H1 (cell line): ENCODE measurements at regions not wholly inside any gene's neighbourhood (a gene's known extent, or its start where the extent isn't known, plus 50 kb on each side); places are given as distances from the start of the nearest gene placed in this dataset.

Experiments
- BACH1 ChIP-seq: IDR thresholded peaks from 2 replicates; pipeline ENCODE4 v1.6.1; 2012; ENCODE audit warnings: low read length, improper control_type of control experiment
- CBX8 ChIP-seq: fragments of 300-800, 300-1000 bp; sonication (generic); IDR thresholded peaks from 2 replicates; pipeline ENCODE4 v1.7.1; 2016; ENCODE audit warnings: low read depth, low read length, borderline replicate concordance
- JUN ChIP-seq: IDR thresholded peaks from 2 replicates; pipeline ENCODE4 v1.6.1; 2011; ENCODE audit warnings: low read depth, mild to moderate bottlenecking, improper control_type of control experiment, low read length
- POLR2A ChIP-seq, 2 experiments: IDR thresholded peaks; 1 replicate in 1 of 2; 2 replicates in 1 of 2; pipeline ENCODE4 v1.6.1; 2011; ENCODE audit warnings: low read depth in 2 of 2, low read length in 2 of 2, mild to moderate bottlenecking in 2 of 2; ENCODE audit errors: control extremely low read depth in 1 of 2

DNA sequence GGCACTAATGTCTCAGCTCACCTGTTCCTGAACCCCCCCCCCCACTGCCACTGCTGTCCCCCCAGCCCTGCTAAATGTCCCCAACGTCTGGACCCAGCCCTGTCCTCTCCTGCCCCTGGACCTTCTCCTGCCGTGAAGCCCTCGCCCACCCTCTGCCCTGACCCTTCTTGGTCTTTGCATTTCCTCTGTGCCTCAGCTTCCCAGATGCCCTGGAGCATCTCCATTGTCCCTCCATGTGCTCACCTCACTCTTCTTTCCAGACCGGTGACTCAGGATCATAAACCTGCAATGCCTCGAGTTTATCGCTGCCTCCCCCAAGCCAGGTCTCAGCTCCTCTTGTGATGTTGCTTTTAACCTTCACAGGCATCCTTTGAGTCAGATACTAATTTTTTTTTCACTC, 416.4 kb downstream of the BRD1 start (continued):
- TF ChIP-seq CBX8, result no peak
- TF ChIP-seq POLR2A (IDR thresholded peaks at IDR 0.05; ENCODE audit: control extremely low read depth in 1 of 2, low read depth in 2 of 2, low read length in 2 of 2), result no peak
- no peak for TF ChIP-seq BACH1
- no peak for TF ChIP-seq JUN
- TF ChIP-seq, all 59 proteins: peak for 0
